ENCODE measurements at regions not wholly inside any gene's neighbourhood (a gene's known extent, or its start where the extent isn't known, plus 50 kb on each side); places are given as distances from the start of the nearest gene placed in this dataset.

- TF ChIP-seq CTCF (conservative IDR thresholded peaks at IDR 0.05; ENCODE audit: low read depth, low read length) (no peak), EZH2 (IDR thresholded peaks at IDR 0.05; ENCODE audit: low read length, unreplicated experiment) (no peak)
Measured at GRCh38 chr13:73671011-73671410, 463.2 kb downstream of the KLF12 start.

Data from PC-3 (cell line).